ENCODE measurements at regions not wholly inside any gene's neighbourhood (a gene's known extent, or its start where the extent isn't known, plus 50 kb on each side); places are given as distances from the start of the nearest gene placed in this dataset.

DNA sequence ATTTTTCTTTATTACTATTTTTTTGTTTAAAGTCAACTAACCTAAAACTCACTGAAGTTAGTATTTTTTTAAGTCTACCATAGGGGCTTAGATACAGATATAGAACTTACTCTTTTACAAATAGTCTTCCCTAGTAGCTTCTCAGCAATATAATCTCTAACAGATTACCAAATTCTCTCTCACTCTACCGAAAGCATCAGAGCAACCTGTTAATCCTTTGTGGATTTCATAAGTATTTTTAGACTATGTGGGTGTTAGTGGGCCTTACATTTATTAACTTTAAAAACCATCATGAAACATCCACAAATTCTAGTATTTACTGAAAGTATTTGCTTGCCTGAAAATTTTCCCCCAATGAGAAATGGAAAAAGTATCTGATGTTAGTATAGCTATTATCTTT is 84.6 kb upstream of the TFPI start:
- TF ChIP-seq, protein P1, sequence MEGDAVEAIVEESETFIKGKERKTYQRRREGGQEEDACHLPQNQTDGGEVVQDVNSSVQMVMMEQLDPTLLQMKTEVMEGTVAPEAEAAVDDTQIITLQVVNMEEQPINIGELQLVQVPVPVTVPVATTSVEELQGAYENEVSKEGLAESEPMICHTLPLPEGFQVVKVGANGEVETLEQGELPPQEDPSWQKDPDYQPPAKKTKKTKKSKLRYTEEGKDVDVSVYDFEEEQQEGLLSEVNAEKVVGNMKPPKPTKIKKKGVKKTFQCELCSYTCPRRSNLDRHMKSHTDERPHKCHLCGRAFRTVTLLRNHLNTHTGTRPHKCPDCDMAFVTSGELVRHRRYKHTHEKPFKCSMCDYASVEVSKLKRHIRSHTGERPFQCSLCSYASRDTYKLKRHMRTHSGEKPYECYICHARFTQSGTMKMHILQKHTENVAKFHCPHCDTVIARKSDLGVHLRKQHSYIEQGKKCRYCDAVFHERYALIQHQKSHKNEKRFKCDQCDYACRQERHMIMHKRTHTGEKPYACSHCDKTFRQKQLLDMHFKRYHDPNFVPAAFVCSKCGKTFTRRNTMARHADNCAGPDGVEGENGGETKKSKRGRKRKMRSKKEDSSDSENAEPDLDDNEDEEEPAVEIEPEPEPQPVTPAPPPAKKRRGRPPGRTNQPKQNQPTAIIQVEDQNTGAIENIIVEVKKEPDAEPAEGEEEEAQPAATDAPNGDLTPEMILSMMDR (IDR thresholded peaks at IDR 0.05), result no peak

DNA sequence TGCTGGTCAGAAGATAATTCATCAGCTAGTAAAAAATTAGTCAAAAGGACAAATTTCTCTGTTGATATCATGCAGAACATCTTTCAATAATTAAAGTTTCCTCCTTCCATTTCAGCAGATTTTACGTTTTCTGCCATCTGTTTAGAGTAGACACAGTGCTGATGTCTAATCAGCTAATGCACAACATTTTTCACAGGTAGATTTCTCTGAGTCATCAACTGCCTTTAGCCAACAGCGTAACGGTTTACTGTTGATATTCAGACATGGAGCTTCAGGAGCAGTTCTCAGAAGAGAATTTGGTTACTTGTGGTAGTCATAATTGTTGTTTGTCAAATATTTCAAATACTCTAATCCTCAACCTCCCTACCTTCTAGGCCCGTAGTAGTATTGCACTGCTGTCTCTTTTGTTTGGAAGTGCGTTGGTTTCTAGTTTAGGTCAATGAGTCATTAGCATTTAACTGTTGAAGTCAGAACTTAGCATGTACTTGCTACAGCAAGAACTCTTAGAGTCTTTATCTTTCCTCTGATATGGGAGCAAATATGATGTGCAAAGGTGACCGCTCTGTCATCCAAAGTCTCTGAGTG is 86.8 kb upstream of the TFPI start:
- TF ChIP-seq, protein P1 (IDR thresholded peaks at IDR 0.05), result no peak

DNA sequence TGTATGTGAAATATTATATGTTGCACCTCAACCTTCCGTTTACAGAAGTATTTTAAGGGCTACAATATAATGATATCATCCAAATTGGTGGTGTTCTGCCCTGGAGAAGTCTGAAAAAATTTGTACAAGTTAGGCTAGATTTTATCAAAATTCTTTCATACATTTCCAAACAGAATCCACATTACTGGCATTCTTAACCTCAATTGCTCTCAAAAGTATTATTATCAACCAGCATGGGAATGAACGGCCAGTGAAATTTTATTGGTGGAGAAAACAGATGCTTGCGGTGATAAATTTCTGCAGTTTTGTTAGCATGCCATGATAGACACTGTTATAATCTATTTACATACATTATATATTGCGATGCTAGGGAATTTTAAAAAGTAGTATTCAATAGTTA is 88.3 kb upstream of the TFPI start:
- TF ChIP-seq, protein P1 (IDR thresholded peaks at IDR 0.05), result no peak

DNA sequence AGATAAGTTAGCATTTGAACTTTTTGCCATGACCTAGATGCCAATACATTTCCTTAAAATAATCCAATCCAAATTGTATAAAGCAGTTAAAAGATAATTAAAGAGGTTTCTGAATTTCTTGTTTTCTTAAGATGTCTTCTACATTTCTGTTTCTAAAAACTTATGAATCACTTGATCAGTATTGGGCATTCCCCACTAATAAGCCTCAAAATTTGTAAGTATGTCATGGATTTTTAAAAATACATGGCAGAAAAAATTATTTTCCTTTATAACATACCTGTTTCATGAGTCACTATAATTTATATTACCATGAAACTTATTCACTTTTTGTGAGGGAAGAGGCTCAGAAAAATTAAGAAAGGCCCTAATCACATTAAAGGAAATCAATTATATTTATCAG is 90.3 kb upstream of the TFPI start:
- TF ChIP-seq, protein P1 (IDR thresholded peaks at IDR 0.05), result no peak

DNA sequence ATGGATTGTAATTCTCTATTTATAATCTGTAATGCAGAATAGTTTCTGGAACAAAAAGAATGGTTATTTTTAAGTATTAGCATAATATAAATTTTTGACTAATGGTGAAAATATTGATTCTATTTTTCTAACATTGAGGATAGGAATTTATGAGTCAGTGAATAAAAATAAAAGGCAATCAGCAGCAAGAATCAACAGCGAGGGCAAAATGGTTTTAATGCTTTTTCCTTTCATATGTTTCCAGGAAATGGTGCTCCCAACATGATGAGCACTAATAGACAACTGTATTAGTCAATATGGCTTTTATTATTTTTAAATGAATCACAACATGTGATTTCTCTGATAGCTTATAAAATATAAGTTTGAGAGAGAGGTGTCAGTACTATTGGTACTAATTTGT is 90.7 kb upstream of the TFPI start:
- TF ChIP-seq, protein P1 (IDR thresholded peaks at IDR 0.05), result no peak

DNA sequence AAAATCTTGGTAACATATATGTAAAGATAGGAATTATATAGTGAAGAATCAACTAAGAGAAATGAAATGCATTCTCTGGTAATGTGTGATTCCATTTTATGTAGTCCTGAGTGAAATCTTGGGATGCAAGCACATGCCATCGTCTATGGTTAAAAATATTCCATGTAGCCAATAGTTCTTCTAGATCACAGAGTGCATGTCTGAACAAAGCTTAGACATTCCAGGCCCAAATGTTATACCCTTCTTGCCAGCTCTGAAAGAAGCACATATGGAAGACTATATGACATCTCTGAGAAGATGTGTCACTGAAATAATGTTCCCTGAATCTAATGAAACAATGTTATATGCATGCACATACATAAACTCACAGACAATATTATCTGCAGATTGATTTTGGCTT is 92.3 kb upstream of the TFPI start:
- TF ChIP-seq, protein P1 (IDR thresholded peaks at IDR 0.05), result no peak

DNA sequence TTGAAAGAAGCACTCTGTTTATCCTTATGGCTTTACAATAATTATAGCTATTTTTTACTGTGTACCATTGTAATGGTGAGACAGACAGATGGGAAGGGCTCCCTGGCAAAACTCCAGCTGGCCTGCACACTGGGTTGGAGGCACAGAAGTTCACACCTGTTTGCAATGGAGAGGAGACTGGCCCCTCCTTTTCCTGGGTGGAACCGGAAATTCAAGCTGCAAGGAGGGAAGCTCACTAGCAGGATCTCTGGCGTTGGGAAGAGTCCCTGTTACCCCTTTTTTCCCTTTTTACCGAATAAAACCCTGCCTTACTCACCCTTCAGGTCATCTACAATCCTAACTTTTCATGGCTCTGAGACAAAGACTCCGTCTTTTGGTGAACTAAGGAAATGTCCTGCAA is 100.3 kb upstream of the TFPI start:
- TF ChIP-seq, protein P1 (IDR thresholded peaks at IDR 0.05), result no peak

DNA sequence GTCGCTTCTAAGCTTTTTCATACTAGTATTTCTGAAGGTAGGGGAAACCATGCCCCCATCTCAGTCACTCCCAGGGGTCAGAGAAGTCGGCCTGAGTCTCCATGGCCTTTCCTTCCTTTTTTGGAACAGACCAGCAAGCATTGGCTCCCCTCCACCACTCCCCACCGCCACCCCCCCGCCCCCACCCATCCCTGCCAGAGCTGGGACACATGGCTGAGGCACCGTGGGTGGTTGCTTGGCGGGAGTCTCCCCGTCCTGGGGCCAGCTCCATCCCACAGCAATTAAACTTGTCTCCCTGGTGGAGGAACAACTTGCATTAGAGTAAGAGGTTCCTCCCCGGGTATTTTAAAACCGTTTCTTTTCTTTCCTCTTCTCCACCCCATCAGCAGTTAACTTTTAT is 100.8 kb upstream of the TFPI start:
- TF ChIP-seq, protein P1 (IDR thresholded peaks at IDR 0.05), result no peak
